Breast epithelium (tissue), 3 donors: ENCODE measurements at regions not wholly inside any gene's neighbourhood (a gene's known extent, or its start where the extent isn't known, plus 50 kb on each side); places are given as distances from the start of the nearest gene placed in this dataset.

Experiments used
- CTCF ChIP-seq, 3 donors: fragments of 450-650 bp; IDR thresholded peaks; one replicate each; pipeline ENCODE4 v1.5.1; 2016 to 2017; ENCODE audit warnings: antibody characterized with exemption in 3 of 3, mild to moderate bottlenecking in 3 of 3, moderate library complexity in 3 of 3
- POLR2AphosphoS5 ChIP-seq, 3 donors: sonication (generic); formaldehyde crosslinking; IDR thresholded peaks; one replicate each; pipeline ENCODE4 v1.6.1; 2017; ENCODE audit warnings: antibody characterized with exemption in 3 of 3

DNA sequence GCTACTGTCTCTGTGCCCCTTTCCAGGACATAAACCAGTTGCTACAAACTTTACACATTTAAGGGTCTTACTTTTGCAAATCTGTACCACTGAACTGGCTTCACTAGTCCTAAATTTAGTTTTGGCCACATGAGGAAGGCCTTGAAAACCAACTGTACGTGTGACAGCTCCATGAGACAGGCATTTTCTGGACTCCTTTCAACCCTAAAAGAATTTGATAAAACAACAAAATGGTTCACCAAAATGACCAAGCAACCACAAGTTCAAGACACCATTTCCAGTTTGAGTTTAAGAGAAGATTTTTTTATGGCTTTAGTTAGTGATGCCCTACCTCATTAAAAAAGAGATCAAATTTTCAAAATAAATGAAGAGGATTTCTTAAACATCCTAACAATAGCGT, 246.4 kb downstream of the ZNF674 start:
- TF ChIP-seq POLR2AphosphoS5 (IDR thresholded peaks at IDR 0.05) (no peak), CTCF (IDR thresholded peaks at IDR 0.05) (no peak)
